ENCODE measurements at regions not wholly inside any gene's neighbourhood (a gene's known extent, or its start where the extent isn't known, plus 50 kb on each side); places are given as distances from the start of the nearest gene placed in this dataset.

- Histone ChIP-seq H3K4me1 (ENCODE audit: control insufficient read depth, low read depth, low read length) (no peaks in the 10 kb centered on the region), H3K27me3 (ENCODE audit: control insufficient read depth, insufficient read depth, low read length) (peaks cover 11% of the 10 kb centered on the region), H3K27ac (ENCODE audit: low read length) (no peak overlapping the region), H3K9me3 (ENCODE audit: control insufficient read depth, low read depth, low read length) (no peaks in the 10 kb centered on the region), H3K4me3 (ENCODE audit: low read length) (no peak overlapping the region), H3K9ac (ENCODE audit: low read length) (no peak overlapping the region), H3K36me3 (ENCODE audit: control insufficient read depth, low read depth, low read length) (no peaks in the 10 kb centered on the region)
These were observed 64.8 kb upstream of the BEGAIN start for GRCh38 chr14:100651999-100652508.

GRCh38 chr14:100652744-100653143 lies 65.5 kb upstream of the BEGAIN start:
- peaks cover 11% of the 10 kb centered on the region for H3K27me3 ChIP-seq (ENCODE audit: control insufficient read depth, insufficient read depth, low read length)
- H3K36me3 ChIP-seq (ENCODE audit: control insufficient read depth, low read depth, low read length): no peaks in the 10 kb centered on the region
- no peak overlapping the region for H3K9ac ChIP-seq (ENCODE audit: low read length)
- H3K27ac ChIP-seq (ENCODE audit: low read length): no peak overlapping the region
- H3K4me3 ChIP-seq (ENCODE audit: low read length): no peak overlapping the region
- no peaks in the 10 kb centered on the region for H3K4me1 ChIP-seq (ENCODE audit: control insufficient read depth, low read depth, low read length)
- H3K9me3 ChIP-seq (ENCODE audit: control insufficient read depth, low read depth, low read length): no peaks in the 10 kb centered on the region

- Histone ChIP-seq H3K4me1 (ENCODE audit: control insufficient read depth, low read depth, low read length) (peaks cover 3% of the 10 kb centered on the region), H3K27me3 (ENCODE audit: control insufficient read depth, insufficient read depth, low read length) (peaks cover 11% of the 10 kb centered on the region), H3K9ac (ENCODE audit: low read length) (no peak overlapping the region), H3K27ac (ENCODE audit: low read length) (no peak overlapping the region), H3K9me3 (ENCODE audit: control insufficient read depth, low read depth, low read length) (no peaks in the 10 kb centered on the region), H3K4me3 (ENCODE audit: low read length) (no peak overlapping the region), H3K36me3 (ENCODE audit: control insufficient read depth, low read depth, low read length) (no peaks in the 10 kb centered on the region)
These were observed 66.2 kb upstream of the BEGAIN start for GRCh38 chr14:100653409-100653808.

- H3K9me3 ChIP-seq (ENCODE audit: control insufficient read depth, low read depth, low read length): no peaks in the 10 kb centered on the region
- no peak overlapping the region for H3K9ac ChIP-seq (ENCODE audit: low read length)
- peaks cover 5% of the 10 kb centered on the region for H3K4me1 ChIP-seq (ENCODE audit: control insufficient read depth, low read depth, low read length)
- no peaks in the 10 kb centered on the region for H3K36me3 ChIP-seq (ENCODE audit: control insufficient read depth, low read depth, low read length)
- H3K27ac ChIP-seq (ENCODE audit: low read length): no peak overlapping the region
- H3K27me3 ChIP-seq (ENCODE audit: control insufficient read depth, insufficient read depth, low read length): peaks cover 11% of the 10 kb centered on the region
- peak overlapping the region; percentile 2 for H3K4me3 ChIP-seq (ENCODE audit: low read length)
These were observed 67.0 kb upstream of the BEGAIN start for GRCh38 chr14:100654025-100654813.

GRCh38 chr14:100654814-100655740 lies 67.9 kb upstream of the BEGAIN start:
- Histone ChIP-seq H3K4me3 (ENCODE audit: low read length) (peak overlapping the region; percentile 2), H3K36me3 (ENCODE audit: control insufficient read depth, low read depth, low read length) (no peaks in the 10 kb centered on the region)

GRCh38 chr14:100655741-100656085 lies 68.5 kb upstream of the BEGAIN start:
- Histone ChIP-seq H3K27me3 (ENCODE audit: control insufficient read depth, insufficient read depth, low read length) (peaks cover 11% of the 10 kb centered on the region), H3K4me1 (ENCODE audit: control insufficient read depth, low read depth, low read length) (peaks cover 5% of the 10 kb centered on the region), H3K4me3 (ENCODE audit: low read length) (no peak overlapping the region), H3K27ac (ENCODE audit: low read length) (no peak overlapping the region), H3K36me3 (ENCODE audit: control insufficient read depth, low read depth, low read length) (no peaks in the 10 kb centered on the region), H3K9ac (ENCODE audit: low read length) (no peak overlapping the region), H3K9me3 (ENCODE audit: control insufficient read depth, low read depth, low read length) (no peaks in the 10 kb centered on the region)

More at GRCh38 chr14:100654814-100655740, 67.9 kb upstream of the BEGAIN start:
- peaks cover 11% of the 10 kb centered on the region for H3K27me3 ChIP-seq (ENCODE audit: control insufficient read depth, insufficient read depth, low read length)
- H3K27ac ChIP-seq (ENCODE audit: low read length): no peak overlapping the region
- H3K9ac ChIP-seq (ENCODE audit: low read length): no peak overlapping the region
- no peaks in the 10 kb centered on the region for H3K9me3 ChIP-seq (ENCODE audit: control insufficient read depth, low read depth, low read length)
- H3K4me1 ChIP-seq (ENCODE audit: control insufficient read depth, low read depth, low read length): peaks cover 5% of the 10 kb centered on the region

GRCh38 chr14:100656996-100657395 lies 69.7 kb upstream of the DLK1 start:
- H3K27me3 ChIP-seq (ENCODE audit: control insufficient read depth, insufficient read depth, low read length): peaks cover 11% of the 10 kb centered on the region
- no peak overlapping the region for H3K27ac ChIP-seq (ENCODE audit: low read length)
- H3K36me3 ChIP-seq (ENCODE audit: control insufficient read depth, low read depth, low read length): no peaks in the 10 kb centered on the region
- no peak overlapping the region for H3K9ac ChIP-seq (ENCODE audit: low read length)
- no peak overlapping the region for H3K4me3 ChIP-seq (ENCODE audit: low read length)
- no peaks in the 10 kb centered on the region for H3K9me3 ChIP-seq (ENCODE audit: control insufficient read depth, low read depth, low read length)
- peaks cover 5% of the 10 kb centered on the region for H3K4me1 ChIP-seq (ENCODE audit: control insufficient read depth, low read depth, low read length)

GRCh38 chr14:100657780-100658179 lies 68.9 kb upstream of the DLK1 start:
- Histone ChIP-seq H3K27ac (ENCODE audit: low read length) (no peak overlapping the region), H3K27me3 (ENCODE audit: control insufficient read depth, insufficient read depth, low read length) (peaks cover 11% of the 10 kb centered on the region), H3K4me1 (ENCODE audit: control insufficient read depth, low read depth, low read length) (peaks cover 5% of the 10 kb centered on the region), H3K9ac (ENCODE audit: low read length) (no peak overlapping the region), H3K4me3 (ENCODE audit: low read length) (no peak overlapping the region), H3K9me3 (ENCODE audit: control insufficient read depth, low read depth, low read length) (no peaks in the 10 kb centered on the region), H3K36me3 (ENCODE audit: control insufficient read depth, low read depth, low read length) (no peaks in the 10 kb centered on the region)

- H3K27ac ChIP-seq (ENCODE audit: low read length): no peak overlapping the region
- H3K4me3 ChIP-seq (ENCODE audit: low read length): no peak overlapping the region
- H3K4me1 ChIP-seq (ENCODE audit: control insufficient read depth, low read depth, low read length): peaks cover 5% of the 10 kb centered on the region
- H3K9me3 ChIP-seq (ENCODE audit: control insufficient read depth, low read depth, low read length): no peaks in the 10 kb centered on the region
- H3K27me3 ChIP-seq (ENCODE audit: control insufficient read depth, insufficient read depth, low read length): peaks cover 11% of the 10 kb centered on the region
- no peaks in the 10 kb centered on the region for H3K36me3 ChIP-seq (ENCODE audit: control insufficient read depth, low read depth, low read length)
- H3K9ac ChIP-seq (ENCODE audit: low read length): no peak overlapping the region
These were observed 68.4 kb upstream of the DLK1 start for GRCh38 chr14:100658181-100658886.

GRCh38 chr14:100659345-100660001 lies 67.2 kb upstream of the DLK1 start:
- Histone ChIP-seq H3K4me1 (ENCODE audit: control insufficient read depth, low read depth, low read length) (peaks cover 5% of the 10 kb centered on the region), H3K36me3 (ENCODE audit: control insufficient read depth, low read depth, low read length) (no peaks in the 10 kb centered on the region), H3K9ac (ENCODE audit: low read length) (no peak overlapping the region), H3K27me3 (ENCODE audit: control insufficient read depth, insufficient read depth, low read length) (peaks cover 2% of the 10 kb centered on the region), H3K4me3 (ENCODE audit: low read length) (no peak overlapping the region), H3K27ac (ENCODE audit: low read length) (no peak overlapping the region), H3K9me3 (ENCODE audit: control insufficient read depth, low read depth, low read length) (no peaks in the 10 kb centered on the region)

- Histone ChIP-seq H3K36me3 (ENCODE audit: control insufficient read depth, low read depth, low read length) (no peaks in the 10 kb centered on the region), H3K4me1 (ENCODE audit: control insufficient read depth, low read depth, low read length) (peaks cover 8% of the 10 kb centered on the region), H3K4me3 (ENCODE audit: low read length) (no peak overlapping the region), H3K27ac (ENCODE audit: low read length) (no peak overlapping the region), H3K9me3 (ENCODE audit: control insufficient read depth, low read depth, low read length) (no peaks in the 10 kb centered on the region), H3K9ac (ENCODE audit: low read length) (no peak overlapping the region), H3K27me3 (ENCODE audit: control insufficient read depth, insufficient read depth, low read length) (no peaks in the 10 kb centered on the region)
These were observed 66.2 kb upstream of the DLK1 start for GRCh38 chr14:100660498-100660881.
